ENCODE measurements at regions not wholly inside any gene's neighbourhood (a gene's known extent, or its start where the extent isn't known, plus 50 kb on each side); places are given as distances from the start of the nearest gene placed in this dataset.

GRCh38 chr12:24709216-24709615, 239.7 kb downstream of the BCAT1 start:
- Mint-ChIP-seq H3K4me3 (no peak overlapping the region), H3K27ac (no peak overlapping the region), H3K36me3 (no peaks in the 10 kb centered on the region), H3K27me3 (ENCODE audit: low read depth) (no peaks in the 10 kb centered on the region; the same call in 1 of the 2 replicates), H3K9me3 (no peaks in the 10 kb centered on the region), H3K4me1 (no peaks in the 10 kb centered on the region)
- ChIA-PET CTCF (no interaction called here), POLR2A (no interaction called here)
- no peak for TF ChIP-seq FOXP4 (CRISPR knock-in tag; IDR thresholded peaks at IDR 0.05)
- no peak for TF ChIP-seq ETV6 (CRISPR knock-in tag; IDR thresholded peaks at IDR 0.05)
- no peak for TF ChIP-seq MAX (CRISPR knock-in tag; IDR thresholded peaks at IDR 0.05)
- TF ChIP-seq ESRRA (CRISPR knock-in tag; IDR thresholded peaks at IDR 0.05; ENCODE audit: borderline replicate concordance), result no peak
- no peak for TF ChIP-seq ZNF219 (CRISPR knock-in tag; IDR thresholded peaks at IDR 0.05; ENCODE audit: borderline replicate concordance)
- TF ChIP-seq ZBTB21 (CRISPR knock-in tag; IDR thresholded peaks at IDR 0.05; ENCODE audit: borderline replicate concordance), result no peak
- no peak for TF ChIP-seq ZNF425 (CRISPR knock-in tag; conservative IDR thresholded peaks at IDR 0.05)
- no peak for TF ChIP-seq CDX4 (CRISPR knock-in tag; IDR thresholded peaks at IDR 0.05; ENCODE audit: borderline replicate concordance)
- no peak for TF ChIP-seq ZNF281 (CRISPR knock-in tag; IDR thresholded peaks at IDR 0.05)
- no peak for TF ChIP-seq ZNF138 (CRISPR knock-in tag; conservative IDR thresholded peaks at IDR 0.05)
- TF ChIP-seq IRF2 (CRISPR knock-in tag; IDR thresholded peaks at IDR 0.05; ENCODE audit: borderline replicate concordance, low read depth), result no peak
- TF ChIP-seq ATF6 (CRISPR knock-in tag; IDR thresholded peaks at IDR 0.05), result no peak
- no peak for TF ChIP-seq SOX15 (CRISPR knock-in tag; IDR thresholded peaks at IDR 0.05)
- TF ChIP-seq IRF1 (CRISPR knock-in tag; IDR thresholded peaks at IDR 0.05), result no peak
- no peak for TF ChIP-seq MYBL2 (CRISPR knock-in tag; IDR thresholded peaks at IDR 0.05)
- no peak for TF ChIP-seq OVOL2 (CRISPR knock-in tag; IDR thresholded peaks at IDR 0.05; ENCODE audit: borderline replicate concordance)
- TF ChIP-seq FOXP1 (CRISPR knock-in tag; IDR thresholded peaks at IDR 0.05; ENCODE audit: borderline replicate concordance), result no peak
- no peak for TF ChIP-seq RELA (CRISPR knock-in tag; IDR thresholded peaks at IDR 0.05; ENCODE audit: borderline replicate concordance)
- DNase-seq (ENCODE audit: low spot score), result no peak
- ATAC-seq, result no peak

Data from WTC11 (cell line).